ENCODE measurements at regions not wholly inside any gene's neighbourhood (a gene's known extent, or its start where the extent isn't known, plus 50 kb on each side); places are given as distances from the start of the nearest gene placed in this dataset.
"Not testable (repeated sequence)": the region's sequence is repeated elsewhere in the genome, so short reads cannot be mapped to it uniquely, and the experiment has no call there.

- no peak for TF ChIP-seq CTCF (conservative IDR thresholded peaks at IDR 0.05; ENCODE audit: low read length)
- no peak overlapping the region for H3K4me3 ChIP-seq (ENCODE audit: low read length)
- no peak for DNase-seq (ENCODE audit: low read depth)
Observed at GRCh38 chr2:18975506-18976167, 382.8 kb downstream of the OSR1 start.

GRCh38 chr2:18971628-18972027, 382.3 kb upstream of the NT5C1B start:
- DNase-seq (ENCODE audit: low read depth): no peak
- no peak overlapping the region for H3K4me3 ChIP-seq (ENCODE audit: low read length)
- no peak for TF ChIP-seq CTCF (conservative IDR thresholded peaks at IDR 0.05; ENCODE audit: low read length)

GRCh38 chr2:18971069-18971378, 381.7 kb upstream of the NT5C1B start:
- no peak overlapping the region for H3K4me3 ChIP-seq (ENCODE audit: low read length)
- DNase-seq (ENCODE audit: low read depth): no peak
- no peak for TF ChIP-seq CTCF (conservative IDR thresholded peaks at IDR 0.05; ENCODE audit: low read length)

- no peak overlapping the region for H3K4me3 ChIP-seq (ENCODE audit: low read length)
- TF ChIP-seq CTCF (conservative IDR thresholded peaks at IDR 0.05; ENCODE audit: low read length): no peak
- DNase-seq (ENCODE audit: low read depth): peak; percentile 87
Observed at GRCh38 chr2:18966131-18966530, 376.8 kb upstream of the NT5C1B start.

- DNase-seq (ENCODE audit: low read depth); H3K4me3 ChIP-seq (ENCODE audit: low read length): not testable (repeated sequence)
Observed at GRCh38 chr2:18963739-18964256, 374.4 kb upstream of the NT5C1B start.

GRCh38 chr2:18961991-18962421, 372.6 kb upstream of the NT5C1B start:
- TF ChIP-seq CTCF (conservative IDR thresholded peaks at IDR 0.05; ENCODE audit: low read length): no peak

GRCh38 chr2:18959952-18960717, 370.8 kb upstream of the NT5C1B start:
- no peak for TF ChIP-seq CTCF (conservative IDR thresholded peaks at IDR 0.05; ENCODE audit: low read length)
- peak; percentile 92 for DNase-seq (ENCODE audit: low read depth)
- no peak overlapping the region for H3K4me3 ChIP-seq (ENCODE audit: low read length)

More at GRCh38 chr2:18961991-18962421, 372.6 kb upstream of the NT5C1B start:
- H3K4me3 ChIP-seq (ENCODE audit: low read length): no peak overlapping the region
- no peak for DNase-seq (ENCODE audit: low read depth)
